Suprapubic skin (tissue), 4 donors: ENCODE measurements at regions not wholly inside any gene's neighbourhood (a gene's known extent, or its start where the extent isn't known, plus 50 kb on each side); places are given as distances from the start of the nearest gene placed in this dataset.

ENCODE experiments used
- DNase-seq, 2 donors: peaks; one replicate each; pipeline ENCODE4 v3.0.0-alpha.2; 2019; ENCODE audit warnings: low spot score in 2 of 2
- H3K27ac ChIP-seq: fragments of 200-600 bp; sonication (generic); one replicate; pipeline ENCODE4 v1.5.1; 2019
- H3K27me3 ChIP-seq: fragments of 200-600 bp; sonication (generic); one replicate; pipeline ENCODE4 v1.5.1; 2019
- H3K36me3 ChIP-seq: fragments of 200-600 bp; sonication (generic); one replicate; pipeline ENCODE4 v1.5.1; 2019
- H3K4me1 ChIP-seq: fragments of 200-600 bp; sonication (generic); one replicate; pipeline ENCODE4 v1.5.1; 2019
- H3K4me3 ChIP-seq: fragments of 200-600 bp; sonication (generic); one replicate; pipeline ENCODE4 v1.5.1; 2019; ENCODE audit warnings: mild to moderate bottlenecking
- H3K9me3 ChIP-seq: fragments of 200-600 bp; sonication (generic); one replicate; pipeline ENCODE4 v1.5.1; 2019
- CTCF ChIP-seq, 2 donors: fragments of 200-600 bp in 1 of 2; fragments of 450-650 bp in 1 of 2; sonication (generic) in 1 of 2; IDR thresholded peaks; one replicate each; pipeline ENCODE4 v1.5.1; 2016 to 2019; ENCODE audit warnings: antibody characterized with exemption in 2 of 2, mild to moderate bottlenecking in 1 of 2, moderate library complexity in 1 of 2
- EP300 ChIP-seq: sonication (generic); formaldehyde crosslinking; IDR thresholded peaks from one replicate; pipeline ENCODE4 v1.6.1; 2017; ENCODE audit warnings: antibody characterized with exemption
- POLR2A ChIP-seq, 2 donors: fragments of 450-650 bp; IDR thresholded peaks; one replicate each; pipeline ENCODE4 v1.6.1; 2017; ENCODE audit warnings: antibody characterized with exemption in 2 of 2, mild to moderate bottlenecking in 2 of 2, moderate library complexity in 2 of 2
- POLR2AphosphoS5 ChIP-seq, 3 donors: sonication (generic); formaldehyde crosslinking; IDR thresholded peaks; one replicate each; pipeline ENCODE4 v1.6.1; 2017; ENCODE audit warnings: antibody characterized with exemption in 3 of 3
- WGBS: methylation state at CpG from one replicate; pipeline ENCODE4 v1.1.5; 2018; 5-methylcytosine and 5-hydroxymethylcytosine counted together

DNA sequence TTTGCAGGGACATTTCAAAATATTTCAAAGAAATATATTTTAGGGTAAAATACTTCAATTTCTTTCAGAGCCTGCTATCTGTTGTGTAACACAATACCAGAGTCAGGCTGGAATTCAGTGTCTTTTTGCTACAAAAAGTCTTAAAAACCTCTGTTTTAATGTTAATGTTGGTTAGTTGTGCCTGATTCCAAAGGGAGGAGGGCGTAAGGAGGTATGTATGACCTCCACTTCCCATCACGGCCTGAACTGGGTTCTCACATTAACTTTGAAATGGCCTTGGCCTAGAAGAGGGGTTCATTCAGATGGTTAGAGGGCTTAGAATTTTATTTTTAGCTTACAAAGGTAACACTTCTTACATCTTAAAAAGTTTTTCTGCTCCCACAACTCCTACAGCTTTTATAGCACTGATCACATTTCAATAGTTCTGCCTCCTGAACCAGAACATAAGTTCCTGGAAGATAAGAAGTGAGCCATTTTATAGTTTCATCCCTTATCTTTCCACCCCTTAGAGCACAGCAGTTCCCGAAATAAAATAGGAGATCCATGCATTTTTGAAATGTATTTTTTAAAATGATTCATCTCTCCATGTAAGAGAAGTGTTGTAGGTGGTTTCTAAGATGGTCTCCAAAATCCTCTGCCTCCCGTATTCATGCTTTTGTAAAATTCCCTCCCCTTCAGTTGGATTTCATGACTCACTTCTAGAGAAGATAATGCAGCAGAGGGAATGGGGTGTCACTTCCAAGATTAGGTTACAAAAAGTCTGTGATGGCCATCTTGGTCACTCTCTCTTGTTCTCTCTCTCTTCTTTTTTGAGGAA lies 543.1 kb upstream of the NECTIN3 start:
- TF ChIP-seq POLR2AphosphoS5 (IDR thresholded peaks at IDR 0.05) (no peak), POLR2A (IDR thresholded peaks at IDR 0.05) (no peak), EP300 (no peak), CTCF (IDR thresholded peaks at IDR 0.05) (no peak)
- Histone ChIP-seq H3K9me3 (no peaks in the 10 kb centered on the region), H3K4me3 (no peak overlapping the region), H3K36me3 (no peaks in the 10 kb centered on the region), H3K27me3 (no peaks in the 10 kb centered on the region), H3K27ac (no peak overlapping the region), H3K4me1 (no peaks in the 10 kb centered on the region)
- no peak for DNase-seq
- 80% methylated on average over 4 of the region's 4 CpGs for whole genome bisulfite sequencing

DNA sequence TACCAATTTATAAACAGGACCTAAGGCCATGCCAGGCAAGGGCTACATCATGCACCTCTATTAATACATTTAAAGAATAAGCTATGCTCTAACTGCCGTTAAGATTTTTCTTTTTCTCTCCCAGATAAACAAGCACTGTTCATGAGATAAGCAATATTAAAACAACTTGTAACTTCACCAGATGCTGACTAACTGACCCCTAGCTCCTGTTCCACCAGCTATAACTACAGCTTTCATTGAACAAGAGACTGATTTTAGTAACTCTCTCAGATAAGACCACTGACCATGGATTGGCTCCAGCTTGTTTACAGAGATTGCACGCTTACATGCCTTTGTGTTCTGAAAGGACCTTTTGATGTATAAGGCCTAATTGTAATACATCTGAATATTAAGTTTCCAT lies 540.7 kb upstream of the NECTIN3 start:
- no peaks in the 10 kb centered on the region for H3K4me1 ChIP-seq
- H3K36me3 ChIP-seq: no peaks in the 10 kb centered on the region
- DNase-seq: no peak
- H3K4me3 ChIP-seq: no peak overlapping the region
- H3K9me3 ChIP-seq: no peaks in the 10 kb centered on the region
- no peak for TF ChIP-seq POLR2AphosphoS5 (IDR thresholded peaks at IDR 0.05)
- no peak for TF ChIP-seq CTCF (IDR thresholded peaks at IDR 0.05)
- no peak for TF ChIP-seq EP300
- TF ChIP-seq POLR2A (IDR thresholded peaks at IDR 0.05): no peak
- 86% methylated on average over 2 of the region's 2 CpGs for WGBS
- no peaks in the 10 kb centered on the region for H3K27me3 ChIP-seq
- H3K27ac ChIP-seq: no peak overlapping the region

- Histone ChIP-seq H3K36me3 (no peaks in the 10 kb centered on the region), H3K9me3 (no peaks in the 10 kb centered on the region)
Measured at GRCh38 chr3:110533089-110533488, 538.5 kb upstream of the NECTIN3 start.

GRCh38 chr3:110542552-110543150 lies 529.0 kb upstream of the NECTIN3 start:
- WGBS: 45% methylated on average over 3 of the region's 3 CpGs
- H3K4me3 ChIP-seq: no peak overlapping the region
- H3K9me3 ChIP-seq: no peaks in the 10 kb centered on the region
- no peaks in the 10 kb centered on the region for H3K27me3 ChIP-seq
- no peak overlapping the region for H3K27ac ChIP-seq
- DNase-seq: no peak
- no peaks in the 10 kb centered on the region for H3K36me3 ChIP-seq
- TF ChIP-seq POLR2A (IDR thresholded peaks at IDR 0.05) (no peak), POLR2AphosphoS5 (IDR thresholded peaks at IDR 0.05) (no peak), EP300 (no peak), CTCF (IDR thresholded peaks at IDR 0.05) (no peak)
- no peaks in the 10 kb centered on the region for H3K4me1 ChIP-seq

More at GRCh38 chr3:110533089-110533488, 538.5 kb upstream of the NECTIN3 start:
- H3K4me1 ChIP-seq: no peaks in the 10 kb centered on the region
- H3K27me3 ChIP-seq: no peaks in the 10 kb centered on the region
- no peak overlapping the region for H3K27ac ChIP-seq
- TF ChIP-seq CTCF (IDR thresholded peaks at IDR 0.05): no peak
- TF ChIP-seq EP300: no peak
- no peak for TF ChIP-seq POLR2AphosphoS5 (IDR thresholded peaks at IDR 0.05)
- TF ChIP-seq POLR2A (IDR thresholded peaks at IDR 0.05): no peak
- H3K4me3 ChIP-seq: no peak overlapping the region
- DNase-seq: no peak

DNA sequence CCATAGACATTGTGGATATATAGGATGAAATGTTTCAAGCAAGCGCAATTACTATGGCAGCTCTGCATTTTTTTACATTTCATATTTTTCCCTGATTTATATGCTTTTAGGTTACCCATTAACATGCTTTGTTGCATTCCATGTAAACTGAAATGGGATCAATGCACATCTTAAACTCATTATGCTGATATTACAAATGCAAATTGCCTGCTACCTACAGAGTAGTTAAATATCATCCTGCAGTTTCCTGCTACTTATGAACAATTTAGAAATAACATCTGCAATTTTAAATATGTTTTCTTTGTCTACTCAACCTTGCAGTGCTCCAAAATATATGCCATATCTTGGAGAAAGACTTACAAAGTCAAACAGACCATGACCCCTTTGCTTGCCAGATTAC lies 526.9 kb upstream of the NECTIN3 start:
- TF ChIP-seq POLR2A (IDR thresholded peaks at IDR 0.05) (no peak), POLR2AphosphoS5 (IDR thresholded peaks at IDR 0.05) (no peak), CTCF (IDR thresholded peaks at IDR 0.05) (no peak), EP300 (no peak)
- no peak for DNase-seq
- no peaks in the 10 kb centered on the region for H3K4me1 ChIP-seq
- H3K36me3 ChIP-seq: no peaks in the 10 kb centered on the region
- 94% methylated on average over 1 of the region's 1 CpG for WGBS
- H3K27me3 ChIP-seq: no peaks in the 10 kb centered on the region
- H3K9me3 ChIP-seq: no peaks in the 10 kb centered on the region
- no peak overlapping the region for H3K27ac ChIP-seq
- no peak overlapping the region for H3K4me3 ChIP-seq
